Stomach (tissue), 8 donors: ENCODE measurements at regions not wholly inside any gene's neighbourhood (a gene's known extent, or its start where the extent isn't known, plus 50 kb on each side); places are given as distances from the start of the nearest gene placed in this dataset.
A peak's percentile ranks its signal among the peaks of the same experiment; 100 is the strongest.

ENCODE experiments used
- DNase-seq, 2 donors: peaks; one replicate each; pipeline versions ENCODE4 v3.0.0 to v3.0.0-alpha.2; 2013 to 2019
- H3K27ac ChIP-seq, 5 donors: fragments of 200-600 bp in 4 of 5; sonication (generic) in 4 of 5; one replicate each; pipeline ENCODE4 v1.5.1; 2013 to 2019; ENCODE audit warnings: mild to moderate bottlenecking in 1 of 5, moderate library complexity in 1 of 5
- H3K27me3 ChIP-seq, 3 donors: fragments of 200-600 bp; sonication (generic); one replicate each; pipeline ENCODE4 v1.5.1; 2017 to 2019; ENCODE audit warnings: mixed run types in 1 of 3
- H3K36me3 ChIP-seq, 4 donors: fragments of 200-600 bp; sonication (generic); 1 replicate in 3 of 4; 2 replicates in 1 of 4; pipeline ENCODE4 v1.5.1; 2016 to 2019
- H3K4me1 ChIP-seq, 4 donors: fragments of 200-600 bp; sonication (generic); one replicate each; pipeline ENCODE4 v1.5.1; 2016 to 2019
- H3K4me3 ChIP-seq, 4 donors: fragments of 200-600 bp; sonication (generic) in 3 of 4; one replicate each; pipeline ENCODE4 v1.5.1; 2016 to 2019; ENCODE audit warnings: mild to moderate bottlenecking in 1 of 4
- H3K9me3 ChIP-seq, 4 donors: fragments of 200-600 bp; sonication (generic); one replicate each; pipeline ENCODE4 v1.5.1; 2016 to 2019
- EP300 ChIP-seq: sonication (generic); formaldehyde crosslinking; IDR thresholded peaks from one replicate; pipeline ENCODE4 v1.6.1; 2017; ENCODE audit warnings: antibody characterized with exemption
- POLR2A ChIP-seq, 4 donors: fragments of 450-650 bp; IDR thresholded peaks; one replicate each; pipeline ENCODE4 v1.6.1; 2016; ENCODE audit warnings: antibody characterized with exemption in 4 of 4, control low read depth in 2 of 4, mild to moderate bottlenecking in 1 of 4, moderate library complexity in 1 of 4
- POLR2AphosphoS5 ChIP-seq, 3 donors: sonication (generic); formaldehyde crosslinking; IDR thresholded peaks; one replicate each; pipeline ENCODE4 v1.6.1; 2016; ENCODE audit warnings: antibody characterized with exemption in 3 of 3
- WGBS, 5 donors: extraction: QIAGEN DNeasy Blood & Tissue Kit in 3 of 5; methylation state at CpG; one replicate each; pipeline versions ENCODE4 v1.1.5 to v1.1.7; 2013 to 2018; 5-methylcytosine and 5-hydroxymethylcytosine counted together
- intact Hi-C: fragments of 100-400 bp; cut with DNase I; formaldehyde crosslinking; loops from one replicate; pipeline ENCODE4 v1.15.1; 2023; ENCODE audit warnings: low total_unique reads
- TF ChIP-seq, protein P1 (sequence below), 7 experiments: fragments of 450-650 bp in 4 of 7; fragments of 200-600 bp in 3 of 7; sonication (generic) in 3 of 7; IDR thresholded peaks; one replicate each; pipeline ENCODE4 v1.5.1; 2016 to 2019; ENCODE audit warnings: antibody characterized with exemption in 7 of 7, control low read depth in 2 of 7, mild to moderate bottlenecking in 1 of 7
- donor health status: healthy with polysubstance abuse.
- donor health status: Bipolar disorder and iron deficiency.
- donor health status: healthy.

DNA sequence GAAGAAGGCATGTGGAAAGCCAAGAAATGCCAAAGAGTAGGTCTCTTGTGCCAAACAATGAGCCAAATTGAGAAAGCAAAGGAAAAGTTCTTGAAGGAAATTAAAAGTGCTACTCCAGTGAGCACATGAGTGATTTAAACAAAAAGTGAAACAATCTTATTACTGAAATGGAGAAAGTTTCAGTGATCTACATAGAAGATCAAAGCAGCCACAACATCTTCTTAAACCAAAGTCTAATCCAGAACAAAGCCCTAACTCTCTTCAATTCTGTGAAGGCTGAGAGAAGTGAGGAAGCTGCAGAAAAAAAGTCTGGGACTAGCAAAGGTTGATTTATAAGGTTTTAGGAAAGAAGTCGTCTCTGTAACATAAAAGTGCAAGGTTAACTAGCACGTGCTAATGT lies 259.6 kb downstream of the FLRT2 start:
- Histone ChIP-seq H3K4me1 (no peaks in the 10 kb centered on the region), H3K27ac (no peak overlapping the region), H3K4me3 (no peak overlapping the region), H3K36me3 (no peaks in the 10 kb centered on the region), H3K27me3 (no peaks in the 10 kb centered on the region), H3K9me3 (no peaks in the 10 kb centered on the region)
- TF ChIP-seq EP300 = no peak
- TF ChIP-seq, protein P1, sequence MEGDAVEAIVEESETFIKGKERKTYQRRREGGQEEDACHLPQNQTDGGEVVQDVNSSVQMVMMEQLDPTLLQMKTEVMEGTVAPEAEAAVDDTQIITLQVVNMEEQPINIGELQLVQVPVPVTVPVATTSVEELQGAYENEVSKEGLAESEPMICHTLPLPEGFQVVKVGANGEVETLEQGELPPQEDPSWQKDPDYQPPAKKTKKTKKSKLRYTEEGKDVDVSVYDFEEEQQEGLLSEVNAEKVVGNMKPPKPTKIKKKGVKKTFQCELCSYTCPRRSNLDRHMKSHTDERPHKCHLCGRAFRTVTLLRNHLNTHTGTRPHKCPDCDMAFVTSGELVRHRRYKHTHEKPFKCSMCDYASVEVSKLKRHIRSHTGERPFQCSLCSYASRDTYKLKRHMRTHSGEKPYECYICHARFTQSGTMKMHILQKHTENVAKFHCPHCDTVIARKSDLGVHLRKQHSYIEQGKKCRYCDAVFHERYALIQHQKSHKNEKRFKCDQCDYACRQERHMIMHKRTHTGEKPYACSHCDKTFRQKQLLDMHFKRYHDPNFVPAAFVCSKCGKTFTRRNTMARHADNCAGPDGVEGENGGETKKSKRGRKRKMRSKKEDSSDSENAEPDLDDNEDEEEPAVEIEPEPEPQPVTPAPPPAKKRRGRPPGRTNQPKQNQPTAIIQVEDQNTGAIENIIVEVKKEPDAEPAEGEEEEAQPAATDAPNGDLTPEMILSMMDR (IDR thresholded peaks at IDR 0.05) = no peak
- TF ChIP-seq POLR2A (IDR thresholded peaks at IDR 0.05) = no peak
- no peak for TF ChIP-seq POLR2AphosphoS5 (IDR thresholded peaks at IDR 0.05)
- 58 to 89% (median 77%) methylated on average over 2 of the region's 2 CpGs for WGBS, 5 donors
- no peak for DNase-seq
- intact Hi-C loops = no loop called here

DNA sequence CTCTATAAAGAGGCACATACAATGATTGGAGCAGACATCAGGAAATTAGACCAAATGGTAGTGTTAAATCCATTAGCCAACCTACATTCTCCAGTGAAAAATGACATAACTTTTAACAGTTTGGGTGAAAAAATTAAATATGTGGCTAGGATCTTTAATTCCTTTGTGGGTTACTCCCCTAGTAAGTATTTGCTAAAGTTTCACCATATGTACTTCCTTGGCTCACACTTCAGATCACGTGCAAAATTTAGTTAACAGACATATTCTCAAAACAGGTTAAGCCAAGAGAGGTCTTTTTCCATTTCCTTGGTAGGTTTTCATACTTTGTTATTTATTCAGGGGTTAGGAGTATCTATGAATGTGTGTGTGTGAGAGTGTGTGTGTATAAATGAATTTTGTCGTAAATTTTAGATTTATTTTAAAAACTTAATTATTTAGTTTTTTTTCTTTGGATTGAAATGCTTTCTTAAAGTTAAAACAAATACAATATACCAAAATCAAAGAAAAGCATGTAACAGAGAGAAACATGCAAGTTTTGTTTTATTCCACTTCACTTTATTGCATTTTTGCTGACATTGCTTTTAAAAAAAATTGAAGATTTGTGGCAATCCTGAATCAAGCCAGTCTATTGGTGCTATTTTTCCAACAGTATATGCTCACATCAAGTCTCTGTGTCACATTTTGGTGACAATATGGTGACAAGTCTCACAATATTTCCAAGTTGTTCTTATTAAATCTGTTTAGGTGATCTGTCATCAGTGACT lies 258.7 kb downstream of the FLRT2 start:
- H3K9me3 ChIP-seq = no peaks in the 10 kb centered on the region
- no peak overlapping the region for H3K27ac ChIP-seq
- TF ChIP-seq POLR2AphosphoS5 (IDR thresholded peaks at IDR 0.05) (no peak), EP300 (no peak), POLR2A (IDR thresholded peaks at IDR 0.05) (no peak)
- TF ChIP-seq, protein P1 (IDR thresholded peaks at IDR 0.05) = no peak
- no peak overlapping the region for H3K4me3 ChIP-seq
- no peaks in the 10 kb centered on the region for H3K4me1 ChIP-seq
- 69 to 80% (median 76%) methylated on average over 2 of the region's 2 CpGs for WGBS, 5 donors
- intact Hi-C loops = no loop called here
- H3K27me3 ChIP-seq = no peaks in the 10 kb centered on the region
- H3K36me3 ChIP-seq = no peaks in the 10 kb centered on the region
- DNase-seq = no peak

DNA sequence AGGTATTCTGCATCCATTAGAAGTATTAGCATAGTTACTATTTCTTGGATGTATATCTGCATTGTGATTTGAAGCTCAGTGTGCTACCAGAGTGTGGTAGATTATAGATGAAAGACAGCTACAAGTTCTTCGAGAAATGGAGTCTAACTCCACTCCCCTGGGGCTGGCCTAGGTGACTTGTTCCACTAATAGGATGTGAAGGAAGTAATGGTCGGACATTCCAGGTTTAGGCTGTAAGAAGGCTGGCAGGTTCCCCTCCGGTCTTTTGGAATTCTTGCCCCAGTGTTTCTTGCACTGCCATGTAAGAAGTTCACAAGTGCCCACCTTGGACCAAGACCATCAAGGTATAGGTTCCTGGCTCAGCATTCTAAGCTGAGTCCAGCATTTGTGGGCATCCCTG lies 236.4 kb downstream of the FLRT2 start:
- intact Hi-C loops = no loop called here
- H3K27me3 ChIP-seq = no peaks in the 10 kb centered on the region
- H3K36me3 ChIP-seq = no peaks in the 10 kb centered on the region
- H3K4me1 ChIP-seq = no peaks in the 10 kb centered on the region
- no peak for DNase-seq
- no peak overlapping the region for H3K27ac ChIP-seq
- WGBS, 5 donors = 84 to 93% (median 88%) methylated on average over 3 of the region's 3 CpGs
- no peak for TF ChIP-seq POLR2A (IDR thresholded peaks at IDR 0.05)
- no peak for TF ChIP-seq EP300
- no peak for TF ChIP-seq POLR2AphosphoS5 (IDR thresholded peaks at IDR 0.05)
- TF ChIP-seq, protein P1 (IDR thresholded peaks at IDR 0.05) = no peak
- no peak overlapping the region for H3K4me3 ChIP-seq
- no peaks in the 10 kb centered on the region for H3K9me3 ChIP-seq

DNA sequence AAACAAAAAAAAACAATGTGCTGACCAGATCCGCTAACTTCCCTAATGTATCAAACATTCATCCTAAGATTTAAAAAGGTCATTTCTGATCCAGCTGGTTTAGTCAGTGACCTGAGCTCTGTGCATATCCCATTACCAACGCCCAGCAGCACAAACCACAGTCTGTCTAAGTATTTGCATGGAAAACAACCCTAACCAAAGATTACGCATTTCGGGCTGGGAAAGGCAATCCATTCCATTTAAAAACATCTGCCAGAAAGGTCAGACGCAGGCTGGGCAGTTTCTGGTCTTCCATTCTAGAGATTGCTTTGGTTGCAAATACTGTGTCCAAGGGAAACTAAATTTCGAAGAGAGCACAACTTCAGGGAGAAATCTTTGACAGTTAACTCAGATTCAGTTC lies 234.9 kb downstream of the FLRT2 start:
- Histone ChIP-seq H3K27me3 (no peaks in the 10 kb centered on the region), H3K9me3 (no peaks in the 10 kb centered on the region), H3K36me3 (no peaks in the 10 kb centered on the region), H3K4me3 (no peak overlapping the region), H3K4me1 (no peaks in the 10 kb centered on the region), H3K27ac (no peak overlapping the region)
- 39 to 64% (median 52%) methylated on average over 6 of the region's 6 CpGs for WGBS, 5 donors
- TF ChIP-seq POLR2AphosphoS5 (IDR thresholded peaks at IDR 0.05) (no peak), EP300 (no peak), POLR2A (IDR thresholded peaks at IDR 0.05) (no peak)
- TF ChIP-seq, protein P1 (IDR thresholded peaks at IDR 0.05) = no peak
- peak in 1 of 2 donors; percentile 1 for DNase-seq
- intact Hi-C loops = no loop called here
